OCI-LY7 (cell line): ENCODE measurements at regions not wholly inside any gene's neighbourhood (a gene's known extent, or its start where the extent isn't known, plus 50 kb on each side); places are given as distances from the start of the nearest gene placed in this dataset.

ENCODE experiments used
- EZH2phosphoT487 ChIP-seq: fragments of 200-600 bp; sonication (generic); IDR thresholded peaks from 2 replicates; pipeline ENCODE4 v1.6.1; 2018; ENCODE audit warnings: low read depth, borderline replicate concordance, mild to moderate bottlenecking, mixed run types, antibody characterized with exemption, low read length, moderate library complexity, mixed read lengths
- TF ChIP-seq, protein P1 (sequence below): fragments of 200-600 bp; sonication (generic); conservative IDR thresholded peaks from 2 replicates; pipeline ENCODE4 v1.5.1; 2014; ENCODE audit warnings: mild to moderate bottlenecking, antibody characterized with exemption, low read length, moderate library complexity, mixed read lengths

DNA sequence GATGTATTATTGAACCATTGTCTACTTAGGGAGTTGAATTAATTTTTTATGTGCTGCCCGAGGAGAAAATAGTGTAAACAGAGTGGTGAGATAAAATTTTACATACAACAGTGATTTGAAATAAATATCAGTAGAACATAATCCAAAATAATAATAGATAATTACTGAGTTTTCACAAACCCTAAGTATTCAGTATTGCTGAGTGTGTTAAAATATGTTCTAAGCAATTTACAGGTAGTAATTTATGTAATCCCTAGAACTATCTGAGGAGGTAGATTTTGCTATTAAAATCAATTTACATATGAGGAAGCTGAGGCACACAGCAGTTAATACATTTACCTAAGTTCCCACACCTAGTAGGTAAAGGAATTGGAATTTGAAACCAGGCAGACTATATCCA lies 134.7 kb upstream of the FAT1 start:
- TF ChIP-seq, protein P1, sequence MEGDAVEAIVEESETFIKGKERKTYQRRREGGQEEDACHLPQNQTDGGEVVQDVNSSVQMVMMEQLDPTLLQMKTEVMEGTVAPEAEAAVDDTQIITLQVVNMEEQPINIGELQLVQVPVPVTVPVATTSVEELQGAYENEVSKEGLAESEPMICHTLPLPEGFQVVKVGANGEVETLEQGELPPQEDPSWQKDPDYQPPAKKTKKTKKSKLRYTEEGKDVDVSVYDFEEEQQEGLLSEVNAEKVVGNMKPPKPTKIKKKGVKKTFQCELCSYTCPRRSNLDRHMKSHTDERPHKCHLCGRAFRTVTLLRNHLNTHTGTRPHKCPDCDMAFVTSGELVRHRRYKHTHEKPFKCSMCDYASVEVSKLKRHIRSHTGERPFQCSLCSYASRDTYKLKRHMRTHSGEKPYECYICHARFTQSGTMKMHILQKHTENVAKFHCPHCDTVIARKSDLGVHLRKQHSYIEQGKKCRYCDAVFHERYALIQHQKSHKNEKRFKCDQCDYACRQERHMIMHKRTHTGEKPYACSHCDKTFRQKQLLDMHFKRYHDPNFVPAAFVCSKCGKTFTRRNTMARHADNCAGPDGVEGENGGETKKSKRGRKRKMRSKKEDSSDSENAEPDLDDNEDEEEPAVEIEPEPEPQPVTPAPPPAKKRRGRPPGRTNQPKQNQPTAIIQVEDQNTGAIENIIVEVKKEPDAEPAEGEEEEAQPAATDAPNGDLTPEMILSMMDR, result no peak
- TF ChIP-seq EZH2phosphoT487, result no peak
